KMS-11 (cell line): ENCODE measurements at regions not wholly inside any gene's neighbourhood (a gene's known extent, or its start where the extent isn't known, plus 50 kb on each side); places are given as distances from the start of the nearest gene placed in this dataset.

Source experiments
- H2AFZ ChIP-seq: fragments of 200-600 bp; sonication (generic); 2 replicates; pipeline ENCODE4 v1.6.1; 2016; ENCODE audit warnings: antibody characterized with exemption, mixed run types, low read depth
- H3K27ac ChIP-seq: fragments of 200-600 bp; sonication (generic); 2 replicates; pipeline ENCODE4 v1.6.1; 2016; ENCODE audit warnings: mild to moderate bottlenecking, mixed run types
- H3K27me3 ChIP-seq: fragments of 200-600 bp; sonication (generic); 2 replicates; pipeline ENCODE4 v1.6.1; 2017; ENCODE audit warnings: mild to moderate bottlenecking, low read depth, mixed run types, moderate library complexity; ENCODE audit not compliant: insufficient read depth
- H3K36me3 ChIP-seq: fragments of 200-600 bp; sonication (generic); 2 replicates; pipeline ENCODE4 v1.6.1; 2017; ENCODE audit warnings: mild to moderate bottlenecking, mixed run types; ENCODE audit not compliant: insufficient read depth
- H3K4me1 ChIP-seq: fragments of 200-600 bp; sonication (generic); 2 replicates; pipeline ENCODE4 v1.6.1; 2016; ENCODE audit warnings: mild to moderate bottlenecking, low read depth, mixed run types; ENCODE audit not compliant: poor library complexity, severe bottlenecking
- H3K4me2 ChIP-seq: fragments of 200-600 bp; sonication (generic); 2 replicates; pipeline ENCODE4 v1.7.0; 2016; ENCODE audit warnings: mild to moderate bottlenecking, mixed run types
- H3K4me3 ChIP-seq: fragments of 200-600 bp; sonication (generic); IDR thresholded peaks from 2 replicates; pipeline ENCODE4 v1.6.1; 2017; ENCODE audit warnings: low read depth, low read length, mixed read lengths; ENCODE audit not compliant: insufficient read depth
- H3K79me2 ChIP-seq: fragments of 200-600 bp; sonication (generic); 2 replicates; pipeline ENCODE4 v1.6.1; 2016; ENCODE audit warnings: low read depth, mixed run types; ENCODE audit not compliant: insufficient read depth
- H3K9ac ChIP-seq: fragments of 200-600 bp; sonication (generic); 2 replicates; pipeline ENCODE4 v1.6.1; 2016; ENCODE audit warnings: mild to moderate bottlenecking, mixed run types
- H4K20me1 ChIP-seq: fragments of 200-600 bp; sonication (generic); 2 replicates; pipeline ENCODE4 v1.6.1; 2016; ENCODE audit warnings: mild to moderate bottlenecking, mixed run types; ENCODE audit not compliant: insufficient read depth
- CTCF ChIP-seq: fragments of 200-600 bp; sonication (generic); conservative IDR thresholded peaks from 2 replicates; pipeline ENCODE4 v1.6.1; 2017; ENCODE audit warnings: low read depth, mild to moderate bottlenecking, antibody characterized with exemption, low read length, moderate library complexity, mixed read lengths

GRCh38 chr1:231095595-231095994 lies 55.5 kb upstream of the FAM89A start:
- H3K36me3 ChIP-seq: no peaks in the 10 kb centered on the region
- H3K27ac ChIP-seq: no peak overlapping the region
- no peak overlapping the region for H2AFZ ChIP-seq
- H3K27me3 ChIP-seq: no peaks in the 10 kb centered on the region
- no peak for TF ChIP-seq CTCF
- H4K20me1 ChIP-seq: no peaks in the 10 kb centered on the region
- no peak overlapping the region for H3K4me2 ChIP-seq
- H3K4me1 ChIP-seq: no peaks in the 10 kb centered on the region
- no peak overlapping the region for H3K4me3 ChIP-seq
- no peak overlapping the region for H3K9ac ChIP-seq
- H3K79me2 ChIP-seq: no peaks in the 10 kb centered on the region

- no peaks in the 10 kb centered on the region for H3K36me3 ChIP-seq
- TF ChIP-seq CTCF: no peak
- H3K9ac ChIP-seq: no peak overlapping the region
- H2AFZ ChIP-seq: no peak overlapping the region
- H4K20me1 ChIP-seq: no peaks in the 10 kb centered on the region
- H3K27ac ChIP-seq: no peak overlapping the region
- no peak overlapping the region for H3K4me2 ChIP-seq
- no peak overlapping the region for H3K4me3 ChIP-seq
- H3K27me3 ChIP-seq: no peaks in the 10 kb centered on the region
- H3K79me2 ChIP-seq: no peaks in the 10 kb centered on the region
- H3K4me1 ChIP-seq: no peaks in the 10 kb centered on the region
Observed at GRCh38 chr1:231094421-231094820, 54.4 kb upstream of the FAM89A start.

- no peak overlapping the region for H3K4me3 ChIP-seq
- no peaks in the 10 kb centered on the region for H3K27me3 ChIP-seq
- H3K4me2 ChIP-seq: no peak overlapping the region
- no peak overlapping the region for H3K9ac ChIP-seq
- TF ChIP-seq CTCF: no peak
- H3K36me3 ChIP-seq: no peaks in the 10 kb centered on the region
- no peak overlapping the region for H3K27ac ChIP-seq
- H3K4me1 ChIP-seq: no peaks in the 10 kb centered on the region
- no peaks in the 10 kb centered on the region for H4K20me1 ChIP-seq
- H3K79me2 ChIP-seq: no peaks in the 10 kb centered on the region
- no peak overlapping the region for H2AFZ ChIP-seq
Observed at GRCh38 chr1:231093156-231093922, 53.3 kb upstream of the FAM89A start.

- H3K4me1 ChIP-seq: no peaks in the 10 kb centered on the region
- TF ChIP-seq CTCF: no peak
- no peak overlapping the region for H3K27ac ChIP-seq
- no peak overlapping the region for H3K4me2 ChIP-seq
- H3K9ac ChIP-seq: no peak overlapping the region
- H2AFZ ChIP-seq: no peak overlapping the region
- H3K79me2 ChIP-seq: no peaks in the 10 kb centered on the region
- H4K20me1 ChIP-seq: no peaks in the 10 kb centered on the region
- H3K36me3 ChIP-seq: no peaks in the 10 kb centered on the region
- H3K27me3 ChIP-seq: no peaks in the 10 kb centered on the region
- no peak overlapping the region for H3K4me3 ChIP-seq
Observed at GRCh38 chr1:231092380-231092779, 52.3 kb upstream of the FAM89A start.
